ENCODE measurements at regions not wholly inside any gene's neighbourhood (a gene's known extent, or its start where the extent isn't known, plus 50 kb on each side); places are given as distances from the start of the nearest gene placed in this dataset.

DNA sequence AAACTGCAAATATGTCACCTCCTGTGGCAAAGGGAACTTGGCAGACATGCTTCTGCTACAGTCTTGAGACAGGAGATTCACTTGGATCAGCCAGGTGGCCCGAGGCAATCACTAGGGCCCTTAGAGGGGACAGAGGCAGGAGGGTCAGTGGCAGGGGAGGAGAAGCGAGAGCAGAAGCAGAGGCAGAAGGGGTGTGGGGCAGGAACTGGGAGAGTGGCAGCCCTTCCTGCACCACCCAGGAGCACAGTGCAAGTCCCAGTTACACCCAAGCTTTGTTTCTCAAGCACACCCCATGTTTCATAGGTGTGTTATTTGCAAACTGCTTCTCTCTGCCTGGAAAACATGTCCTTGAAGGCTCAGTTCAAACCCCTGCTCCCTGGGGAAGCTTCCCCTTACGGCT, 309.7 kb upstream of the MYT1L start:
- no peaks in the 10 kb centered on the region for H3K36me3 ChIP-seq
- DNase-seq, result no peak
- TF ChIP-seq, protein P1, sequence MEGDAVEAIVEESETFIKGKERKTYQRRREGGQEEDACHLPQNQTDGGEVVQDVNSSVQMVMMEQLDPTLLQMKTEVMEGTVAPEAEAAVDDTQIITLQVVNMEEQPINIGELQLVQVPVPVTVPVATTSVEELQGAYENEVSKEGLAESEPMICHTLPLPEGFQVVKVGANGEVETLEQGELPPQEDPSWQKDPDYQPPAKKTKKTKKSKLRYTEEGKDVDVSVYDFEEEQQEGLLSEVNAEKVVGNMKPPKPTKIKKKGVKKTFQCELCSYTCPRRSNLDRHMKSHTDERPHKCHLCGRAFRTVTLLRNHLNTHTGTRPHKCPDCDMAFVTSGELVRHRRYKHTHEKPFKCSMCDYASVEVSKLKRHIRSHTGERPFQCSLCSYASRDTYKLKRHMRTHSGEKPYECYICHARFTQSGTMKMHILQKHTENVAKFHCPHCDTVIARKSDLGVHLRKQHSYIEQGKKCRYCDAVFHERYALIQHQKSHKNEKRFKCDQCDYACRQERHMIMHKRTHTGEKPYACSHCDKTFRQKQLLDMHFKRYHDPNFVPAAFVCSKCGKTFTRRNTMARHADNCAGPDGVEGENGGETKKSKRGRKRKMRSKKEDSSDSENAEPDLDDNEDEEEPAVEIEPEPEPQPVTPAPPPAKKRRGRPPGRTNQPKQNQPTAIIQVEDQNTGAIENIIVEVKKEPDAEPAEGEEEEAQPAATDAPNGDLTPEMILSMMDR (IDR thresholded peaks at IDR 0.05 in 8 of 11, conservative IDR thresholded peaks at IDR 0.05 in 3 of 11), result no peak
- no peak for TF ChIP-seq POLR2AphosphoS5 (IDR thresholded peaks at IDR 0.05)
- no peak for TF ChIP-seq POLR2A (IDR thresholded peaks at IDR 0.05)
- no peak overlapping the region for H3K4me3 ChIP-seq
- peaks cover 0 to 30% (median 0%) of the 10 kb centered on the region in 7 donors for H3K27me3 ChIP-seq (replicated peaks in 1 of 7)
- no peak overlapping the region for H3K27ac ChIP-seq
- intact Hi-C loops (cut with DNase I; ENCODE audit: low total_unique reads), result no loop called here
- H3K4me1 ChIP-seq, result no peaks in the 10 kb centered on the region
- WGBS, 5 donors, result 55 to 68% (median 59%) methylated on average over 3 of the region's 3 CpGs
- no peaks in the 10 kb centered on the region for H3K9me3 ChIP-seq

DNA sequence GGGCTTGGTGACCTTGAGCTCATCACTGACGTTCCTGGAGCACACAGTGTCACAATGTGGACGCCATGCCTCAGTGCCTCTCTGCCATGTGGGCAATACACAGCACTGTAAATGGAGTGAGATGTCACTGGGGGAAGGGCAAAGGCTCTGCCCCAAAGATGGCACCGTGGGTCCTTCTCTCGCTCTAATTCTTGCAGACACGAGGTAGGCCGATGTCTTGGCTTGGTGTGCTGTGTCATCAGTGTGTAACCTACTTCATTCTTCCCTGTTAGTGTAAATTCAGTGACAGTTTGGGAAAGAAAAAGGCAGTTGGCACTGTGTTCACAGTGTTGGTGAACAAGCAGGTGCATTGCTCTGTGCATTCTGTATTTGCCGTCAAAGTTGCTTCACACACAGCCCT, 309.3 kb upstream of the MYT1L start:
- no peaks in the 10 kb centered on the region for H3K9me3 ChIP-seq
- peaks cover 0 to 26% (median 0%) of the 10 kb centered on the region in 7 donors for H3K27me3 ChIP-seq (replicated peaks in 1 of 7)
- no peak overlapping the region for H3K27ac ChIP-seq
- no peaks in the 10 kb centered on the region for H3K4me1 ChIP-seq
- no peak overlapping the region for H3K4me3 ChIP-seq
- WGBS, 5 donors, result 81 to 94% (median 88%) methylated on average over 7 of the region's 7 CpGs
- no peak for DNase-seq
- no peaks in the 10 kb centered on the region for H3K36me3 ChIP-seq
- intact Hi-C loops (cut with DNase I; ENCODE audit: low total_unique reads), result no loop called here
- no peak for TF ChIP-seq POLR2A (IDR thresholded peaks at IDR 0.05)
- no peak for TF ChIP-seq POLR2AphosphoS5 (IDR thresholded peaks at IDR 0.05)
- TF ChIP-seq, protein P1 (IDR thresholded peaks at IDR 0.05 in 8 of 11, conservative IDR thresholded peaks at IDR 0.05 in 3 of 11), result no peak

DNA sequence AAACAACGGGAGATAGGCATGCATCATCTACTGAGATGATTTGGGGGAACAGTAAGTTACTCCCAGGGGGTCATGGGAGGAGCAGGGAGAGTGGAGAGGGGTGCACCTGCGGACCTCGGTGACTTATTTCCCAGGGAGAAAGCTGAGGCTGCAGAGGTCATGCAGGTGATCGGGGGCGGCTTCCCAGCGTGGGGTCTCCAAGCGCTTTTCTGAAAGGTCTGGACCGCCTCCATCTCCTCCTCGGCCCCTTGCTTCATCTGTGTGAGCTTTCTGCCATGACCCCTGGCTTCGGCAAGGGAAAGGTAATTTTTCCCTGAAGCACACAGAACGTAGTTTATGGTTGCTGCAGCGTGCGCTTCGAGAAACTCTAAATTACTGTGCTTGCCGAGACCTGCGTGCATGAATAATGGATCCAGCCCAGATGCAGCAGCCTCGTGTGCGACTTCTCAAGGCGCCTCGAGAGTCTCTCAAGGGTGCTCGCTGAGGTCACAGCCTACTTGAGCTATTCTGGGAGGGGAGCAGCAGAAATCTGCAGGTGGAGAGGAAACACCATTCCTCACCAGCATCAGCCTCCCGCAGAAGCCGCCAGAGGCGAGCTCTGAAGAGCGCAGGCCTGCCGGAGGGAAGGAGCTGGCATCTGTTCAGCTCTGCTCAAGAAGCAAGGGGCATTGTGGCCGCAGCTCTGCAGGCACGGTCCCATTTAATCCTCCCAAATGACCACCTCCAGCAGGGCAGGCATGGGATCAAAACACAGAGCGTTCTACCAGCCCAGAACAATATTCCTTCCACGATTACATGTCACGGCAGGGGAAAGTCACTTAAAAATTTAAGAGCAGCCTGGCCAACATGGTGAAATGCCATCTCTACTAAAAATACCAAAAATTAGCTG, 308.4 kb upstream of the MYT1L start:
- no peaks in the 10 kb centered on the region for H3K36me3 ChIP-seq
- peaks cover 0 to 22% (median 0%) of the 10 kb centered on the region in 7 donors for H3K27me3 ChIP-seq (replicated peaks in 1 of 7)
- intact Hi-C loops (cut with DNase I; ENCODE audit: low total_unique reads), result no loop called here
- no peak overlapping the region for H3K4me3 ChIP-seq
- no peaks in the 10 kb centered on the region for H3K9me3 ChIP-seq
- WGBS, 5 donors, result 70 to 80% (median 78%) methylated on average over 31 of the region's 31 CpGs
- H3K4me1 ChIP-seq, result no peaks in the 10 kb centered on the region
- no peak for DNase-seq
- H3K27ac ChIP-seq, result no peak overlapping the region
- TF ChIP-seq, protein P1 (IDR thresholded peaks at IDR 0.05 in 8 of 11, conservative IDR thresholded peaks at IDR 0.05 in 3 of 11), result no peak

DNA sequence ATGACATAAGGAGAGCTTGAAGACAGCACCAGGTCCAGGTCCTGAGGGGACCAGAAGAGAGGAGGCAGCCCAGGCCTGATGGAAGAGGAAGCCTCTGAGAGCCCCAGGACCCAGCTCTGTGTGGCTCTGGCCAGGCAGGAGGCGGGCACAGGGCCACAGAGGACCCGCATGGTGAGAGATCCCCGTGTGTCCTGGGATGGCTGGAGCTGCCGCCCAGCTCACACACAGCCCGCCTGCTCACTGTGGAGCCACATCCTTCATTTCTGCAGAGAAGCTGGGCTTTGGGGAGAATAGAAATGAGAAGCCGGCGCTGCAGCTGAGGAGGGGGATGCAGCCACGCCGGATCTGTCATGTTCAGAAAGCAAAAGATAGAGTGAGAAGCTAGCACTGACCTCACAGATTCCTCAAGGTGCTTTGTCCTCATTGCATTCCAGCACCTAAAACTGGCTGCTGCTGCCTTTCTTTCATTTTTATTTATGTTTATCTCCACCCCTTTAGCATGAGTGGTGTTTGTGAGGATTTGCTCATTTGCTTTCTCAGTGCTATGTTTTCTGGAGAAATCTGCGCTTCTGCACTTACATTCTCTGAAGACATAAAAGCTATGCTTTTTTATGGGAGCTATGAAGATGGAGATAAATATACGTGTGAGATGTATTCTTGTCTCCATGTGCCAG, 307.6 kb upstream of the MYT1L start:
- H3K36me3 ChIP-seq, result no peaks in the 10 kb centered on the region
- no peak overlapping the region for H3K4me3 ChIP-seq
- TF ChIP-seq POLR2A (IDR thresholded peaks at IDR 0.05) (no peak), POLR2AphosphoS5 (IDR thresholded peaks at IDR 0.05) (no peak)
- TF ChIP-seq, protein P1 (IDR thresholded peaks at IDR 0.05 in 8 of 11, conservative IDR thresholded peaks at IDR 0.05 in 3 of 11), result no peak
- 75 to 84% (median 82%) methylated on average over 8 to 11 of the region's 11 CpGs for WGBS, 5 donors
- H3K4me1 ChIP-seq, result no peaks in the 10 kb centered on the region
- H3K27me3 ChIP-seq (replicated peaks in 1 of 7), result peaks cover 0 to 22% (median 0%) of the 10 kb centered on the region in 7 donors
- H3K9me3 ChIP-seq, result no peaks in the 10 kb centered on the region
- H3K27ac ChIP-seq, result no peak overlapping the region
- DNase-seq, result no peak
- intact Hi-C loops (cut with DNase I; ENCODE audit: low total_unique reads), result no loop called here

Data from spleen (tissue), 11 donors.